B cell (primary cell): ENCODE measurements at regions not wholly inside any gene's neighbourhood (a gene's known extent, or its start where the extent isn't known, plus 50 kb on each side); places are given as distances from the start of the nearest gene placed in this dataset.

ENCODE experiments used
- CTCF ChIP-seq: fragments of 200-600 bp; IDR thresholded peaks from one replicate; pipeline ENCODE4 v1.8.0; 2022; ENCODE audit warnings: antibody characterized with exemption, mild to moderate bottlenecking
- EZH2 ChIP-seq: IDR thresholded peaks from 2 replicates; pipeline ENCODE4 v1.6.1; 2012; ENCODE audit warnings: borderline replicate concordance, low read depth, mild to moderate bottlenecking, moderate library complexity, low read length; ENCODE audit not compliant: insufficient read depth, poor library complexity, severe bottlenecking

- TF ChIP-seq CTCF, result no peak
- TF ChIP-seq EZH2, result no peak
Observed at GRCh38 chr3:102866845-102867244, 432.0 kb downstream of the ZPLD1 start.
